Neural cell (in vitro differentiated cells): ENCODE measurements at regions not wholly inside any gene's neighbourhood (a gene's known extent, or its start where the extent isn't known, plus 50 kb on each side); places are given as distances from the start of the nearest gene placed in this dataset.

Experiments
- CTCF ChIP-seq: fragments of 450-650 bp; IDR thresholded peaks from 2 replicates; pipeline ENCODE4 v1.5.1; 2014; ENCODE audit warnings: antibody characterized with exemption, mild to moderate bottlenecking, moderate library complexity; ENCODE audit not compliant: poor library complexity, severe bottlenecking
- EP300 ChIP-seq: fragments of 450-650 bp; conservative IDR thresholded peaks from 2 replicates; pipeline ENCODE4 v1.6.1; 2014; ENCODE audit warnings: antibody characterized with exemption, mild to moderate bottlenecking, moderate library complexity; ENCODE audit not compliant: poor library complexity, severe bottlenecking
- POLR2AphosphoS5 ChIP-seq: IDR thresholded peaks from 2 replicates; pipeline ENCODE4 v1.6.1; 2012
- RAD21 ChIP-seq: fragments of 450-650 bp; conservative IDR thresholded peaks from 2 replicates; pipeline ENCODE4 v1.6.1; 2014; ENCODE audit warnings: antibody characterized with exemption, mild to moderate bottlenecking, moderate library complexity
- SMC3 ChIP-seq: fragments of 450-650 bp; conservative IDR thresholded peaks from 2 replicates; pipeline ENCODE4 v1.6.1; 2014; ENCODE audit warnings: antibody characterized with exemption, mild to moderate bottlenecking, moderate library complexity; ENCODE audit not compliant: poor library complexity

- no peak for TF ChIP-seq CTCF
- no peak for TF ChIP-seq SMC3
- TF ChIP-seq POLR2AphosphoS5: no peak
- TF ChIP-seq EP300: no peak
- TF ChIP-seq RAD21: no peak
Measured at GRCh38 chr22:23418159-23418788, 161.8 kb downstream of the IGLL1 start.
